ENCODE measurements at regions not wholly inside any gene's neighbourhood (a gene's known extent, or its start where the extent isn't known, plus 50 kb on each side); places are given as distances from the start of the nearest gene placed in this dataset.
"Not testable (repeated sequence)": the region's sequence is repeated elsewhere in the genome, so short reads cannot be mapped to it uniquely, and the experiment has no call there.

DNA sequence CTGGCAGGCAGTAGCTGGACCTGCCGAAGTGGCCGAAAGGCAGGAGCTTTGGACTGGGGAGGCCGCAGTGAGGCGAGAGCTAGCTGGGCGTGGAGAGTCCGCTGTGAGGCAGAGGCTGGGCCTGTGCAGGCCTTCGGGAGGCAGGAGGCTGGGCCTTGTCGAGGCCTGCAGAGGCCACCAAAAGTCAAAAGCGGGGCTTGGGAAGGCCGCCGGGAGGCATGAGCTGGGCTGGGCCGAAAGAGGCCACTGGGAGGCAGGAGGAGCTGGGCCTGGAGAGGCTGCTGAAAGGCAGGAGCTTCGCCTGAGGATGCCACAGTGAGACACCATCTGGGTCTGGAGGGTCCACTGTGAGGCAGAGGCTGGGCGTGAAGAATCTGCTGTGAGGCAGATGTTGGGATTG lies 105.8 kb upstream of the TP53BP2 start:
- POLR2A ChIA-PET: interaction anchor here in 1 of 2 donors (0.6 kb wide), 1 partner anchor 1358 kb away, joined by 8 read pairs; no protein-coding TSS in a partner anchor
- H3K4me3 ChIP-seq (ENCODE audit: control insufficient read depth in 1 of 2, extremely low read depth in 1 of 2, low read length in 1 of 2); H3K27me3 ChIP-seq (replicated peaks in 1 of 2; ENCODE audit: control insufficient read depth in 2 of 2, extremely low read depth in 1 of 2, insufficient read depth in 2 of 2, low read length in 1 of 2); DNase-seq; H3K4me1 Mint-ChIP-seq; H3K27ac ChIP-seq (ENCODE audit: low read length); H3K9me3 Mint-ChIP-seq; H3K36me3 ChIP-seq (ENCODE audit: control insufficient read depth in 2 of 2, extremely low read depth in 1 of 2, insufficient read depth in 1 of 2, low read length in 1 of 2); ATAC-seq (replicated peaks in 1 of 4); H3K4me3 Mint-ChIP-seq; H3K27ac Mint-ChIP-seq; H3K36me3 Mint-ChIP-seq; H3K27me3 Mint-ChIP-seq; H3K9me3 ChIP-seq; H3K4me1 ChIP-seq (ENCODE audit: control insufficient read depth in 1 of 2, extremely low read depth in 1 of 2, insufficient read depth in 2 of 2, low read length in 2 of 2); CTCF ChIA-PET: not testable (repeated sequence)
- WGBS (ENCODE audit: insufficient coverage): 77% methylated on average over 3 of the region's 14 CpGs

- H3K4me3 Mint-ChIP-seq; H3K4me3 ChIP-seq (ENCODE audit: control insufficient read depth in 1 of 2, extremely low read depth in 1 of 2, low read length in 1 of 2); ATAC-seq (replicated peaks in 1 of 4); H3K9me3 Mint-ChIP-seq; H3K27me3 ChIP-seq (replicated peaks in 1 of 2; ENCODE audit: control insufficient read depth in 2 of 2, extremely low read depth in 1 of 2, insufficient read depth in 2 of 2, low read length in 1 of 2); H3K4me1 ChIP-seq (ENCODE audit: control insufficient read depth in 1 of 2, extremely low read depth in 1 of 2, insufficient read depth in 2 of 2, low read length in 2 of 2); H3K36me3 Mint-ChIP-seq; H3K4me1 Mint-ChIP-seq; POLR2A ChIA-PET; H3K27ac ChIP-seq (ENCODE audit: low read length); CTCF ChIA-PET; H3K27me3 Mint-ChIP-seq; H3K27ac Mint-ChIP-seq; H3K9me3 ChIP-seq; H3K36me3 ChIP-seq (ENCODE audit: control insufficient read depth in 2 of 2, extremely low read depth in 1 of 2, insufficient read depth in 1 of 2, low read length in 1 of 2); DNase-seq: not testable (repeated sequence)
- WGBS (ENCODE audit: insufficient coverage): no CpG with 5 or more reads among the region's 10 CpGs
Observed at GRCh38 chr1:223949944-223950343, 104.2 kb upstream of the TP53BP2 start.

DNA sequence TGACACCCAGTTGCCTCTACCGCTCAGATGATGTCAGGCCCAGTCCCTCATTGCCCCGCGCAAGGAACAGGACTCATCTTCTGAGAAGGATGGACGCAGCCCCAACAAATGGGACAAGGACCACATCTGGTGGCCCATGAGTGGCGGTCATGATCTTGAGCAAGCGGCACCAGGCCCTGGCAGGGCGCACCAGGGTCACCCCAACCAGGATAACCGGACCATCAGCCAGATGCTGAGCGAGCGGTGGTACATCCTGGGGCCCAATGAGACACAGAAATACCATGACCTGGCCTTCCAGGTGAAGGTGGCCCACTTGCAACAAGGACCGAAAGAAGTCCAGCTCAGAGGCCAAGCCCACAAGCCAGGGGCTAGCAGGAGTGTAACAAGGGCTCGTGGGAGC lies 102.3 kb upstream of the TP53BP2 start:
- H3K9me3 ChIP-seq; H3K27me3 Mint-ChIP-seq; POLR2A ChIA-PET; H3K4me1 ChIP-seq (ENCODE audit: control insufficient read depth in 1 of 2, extremely low read depth in 1 of 2, insufficient read depth in 2 of 2, low read length in 2 of 2); H3K9me3 Mint-ChIP-seq; H3K4me1 Mint-ChIP-seq; H3K4me3 Mint-ChIP-seq; H3K36me3 ChIP-seq (ENCODE audit: control insufficient read depth in 2 of 2, extremely low read depth in 1 of 2, insufficient read depth in 1 of 2, low read length in 1 of 2); H3K27ac ChIP-seq (ENCODE audit: low read length); H3K27me3 ChIP-seq (replicated peaks in 1 of 2; ENCODE audit: control insufficient read depth in 2 of 2, extremely low read depth in 1 of 2, insufficient read depth in 2 of 2, low read length in 1 of 2); H3K36me3 Mint-ChIP-seq; H3K27ac Mint-ChIP-seq; ATAC-seq (replicated peaks in 1 of 4); H3K4me3 ChIP-seq (ENCODE audit: control insufficient read depth in 1 of 2, extremely low read depth in 1 of 2, low read length in 1 of 2); DNase-seq; CTCF ChIA-PET: not testable (repeated sequence)
- WGBS (ENCODE audit: insufficient coverage): 95% methylated on average over 7 of the region's 12 CpGs

DNA sequence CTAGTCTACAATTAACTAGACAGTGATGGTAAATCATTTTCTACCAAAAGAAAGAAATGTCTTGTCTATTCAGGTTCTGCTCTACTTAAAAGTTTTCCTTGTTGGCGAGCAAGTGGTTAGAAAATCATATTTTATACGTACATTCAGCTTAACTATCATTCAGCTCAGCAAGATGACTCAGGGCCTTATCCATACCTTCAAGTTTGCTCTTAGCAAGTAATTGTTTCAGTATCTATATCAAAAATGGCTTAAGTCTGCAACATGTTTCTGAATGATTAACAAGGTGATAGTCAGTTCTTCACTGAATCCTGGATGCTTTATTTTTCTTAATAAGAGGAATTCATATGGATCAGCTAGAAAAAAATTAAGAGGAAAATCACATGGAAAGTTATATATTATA lies 90.8 kb upstream of the TP53BP2 start:
- POLR2A ChIA-PET: not testable (repeated sequence)

DNA sequence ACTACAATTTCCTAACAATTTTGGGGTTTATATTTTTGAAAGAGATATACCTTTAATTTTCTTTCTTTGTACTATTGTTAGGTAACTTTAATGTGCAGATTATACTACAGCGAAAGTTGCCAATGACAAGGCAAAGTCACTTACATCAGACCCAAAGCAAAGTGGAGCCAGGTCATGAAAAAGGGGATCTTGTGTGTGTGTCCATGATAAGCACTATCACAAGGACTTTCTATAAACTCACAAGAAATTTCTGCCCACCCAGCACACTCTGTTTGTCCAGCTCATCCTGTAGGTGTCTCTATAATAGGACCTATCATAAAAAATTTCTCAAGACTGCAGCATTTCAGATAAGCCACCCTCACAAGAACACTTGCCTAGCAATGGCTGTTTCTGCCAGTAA lies 85.7 kb upstream of the TP53BP2 start:
- H3K36me3 Mint-ChIP-seq; CTCF ChIA-PET; H3K27me3 ChIP-seq (replicated peaks in 1 of 2; ENCODE audit: control insufficient read depth in 2 of 2, extremely low read depth in 1 of 2, insufficient read depth in 2 of 2, low read length in 1 of 2); H3K9me3 Mint-ChIP-seq; H3K27me3 Mint-ChIP-seq; H3K36me3 ChIP-seq (ENCODE audit: control insufficient read depth in 2 of 2, extremely low read depth in 1 of 2, insufficient read depth in 1 of 2, low read length in 1 of 2); H3K27ac Mint-ChIP-seq; H3K9me3 ChIP-seq; H3K27ac ChIP-seq (ENCODE audit: low read length); H3K4me1 ChIP-seq (ENCODE audit: control insufficient read depth in 1 of 2, extremely low read depth in 1 of 2, insufficient read depth in 2 of 2, low read length in 2 of 2); H3K4me3 Mint-ChIP-seq; ATAC-seq (replicated peaks in 1 of 4); POLR2A ChIA-PET; H3K4me1 Mint-ChIP-seq; H3K4me3 ChIP-seq (ENCODE audit: control insufficient read depth in 1 of 2, extremely low read depth in 1 of 2, low read length in 1 of 2); DNase-seq: not testable (repeated sequence)
- no CpG with 5 or more reads among the region's 1 CpG for WGBS (ENCODE audit: insufficient coverage)

More for the DNA sequence above, 90.8 kb upstream of the TP53BP2 start:
- H3K4me3 Mint-ChIP-seq; H3K36me3 Mint-ChIP-seq; H3K4me1 ChIP-seq (ENCODE audit: control insufficient read depth in 1 of 2, extremely low read depth in 1 of 2, insufficient read depth in 2 of 2, low read length in 2 of 2); DNase-seq; ATAC-seq (replicated peaks in 1 of 4); H3K4me3 ChIP-seq (ENCODE audit: control insufficient read depth in 1 of 2, extremely low read depth in 1 of 2, low read length in 1 of 2); H3K27ac Mint-ChIP-seq; H3K27me3 Mint-ChIP-seq; H3K9me3 Mint-ChIP-seq; H3K27me3 ChIP-seq (replicated peaks in 1 of 2; ENCODE audit: control insufficient read depth in 2 of 2, extremely low read depth in 1 of 2, insufficient read depth in 2 of 2, low read length in 1 of 2); CTCF ChIA-PET; H3K36me3 ChIP-seq (ENCODE audit: control insufficient read depth in 2 of 2, extremely low read depth in 1 of 2, insufficient read depth in 1 of 2, low read length in 1 of 2); H3K27ac ChIP-seq (ENCODE audit: low read length); H3K9me3 ChIP-seq; H3K4me1 Mint-ChIP-seq: not testable (repeated sequence)
- WGBS (ENCODE audit: insufficient coverage): no CpG with 5 or more reads among the region's 2 CpGs

DNA sequence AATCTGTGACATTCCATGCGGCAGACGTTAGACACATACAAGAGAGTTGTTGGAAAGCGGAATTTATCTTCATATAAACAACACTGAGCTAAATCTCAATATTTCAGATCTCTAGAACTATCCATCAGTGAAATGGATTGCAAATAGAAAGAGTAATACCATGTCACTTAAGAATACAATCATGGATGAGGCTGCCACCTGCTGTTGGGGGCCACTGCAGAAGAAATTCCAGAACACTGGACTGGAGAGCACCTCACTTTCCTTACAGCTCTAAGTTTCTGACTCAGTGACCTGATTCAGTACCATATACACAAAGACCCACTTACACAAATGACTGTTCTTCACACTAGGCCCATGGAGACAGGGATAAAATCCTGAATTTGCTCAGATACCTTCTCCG lies 75.1 kb upstream of the TP53BP2 start:
- H3K27ac Mint-ChIP-seq; H3K27me3 Mint-ChIP-seq; H3K27ac ChIP-seq (ENCODE audit: low read length); H3K36me3 ChIP-seq (ENCODE audit: control insufficient read depth in 2 of 2, extremely low read depth in 1 of 2, insufficient read depth in 1 of 2, low read length in 1 of 2); POLR2A ChIA-PET; H3K4me3 ChIP-seq (ENCODE audit: control insufficient read depth in 1 of 2, extremely low read depth in 1 of 2, low read length in 1 of 2); H3K9me3 Mint-ChIP-seq; ATAC-seq (replicated peaks in 1 of 4); H3K4me1 ChIP-seq (ENCODE audit: control insufficient read depth in 1 of 2, extremely low read depth in 1 of 2, insufficient read depth in 2 of 2, low read length in 2 of 2); H3K4me1 Mint-ChIP-seq; H3K9me3 ChIP-seq; H3K27me3 ChIP-seq (replicated peaks in 1 of 2; ENCODE audit: control insufficient read depth in 2 of 2, extremely low read depth in 1 of 2, insufficient read depth in 2 of 2, low read length in 1 of 2); CTCF ChIA-PET; H3K4me3 Mint-ChIP-seq; H3K36me3 Mint-ChIP-seq: not testable (repeated sequence)
- peak in 11 of 35 experiments; percentile 2 to 20 (median 6) for DNase-seq
- no CpG with 5 or more reads among the region's 4 CpGs for WGBS (ENCODE audit: insufficient coverage)

- H3K27ac ChIP-seq (ENCODE audit: low read length); ATAC-seq (replicated peaks in 1 of 4); H3K4me3 Mint-ChIP-seq; CTCF ChIA-PET; H3K4me1 Mint-ChIP-seq; H3K9me3 Mint-ChIP-seq; H3K27me3 ChIP-seq (replicated peaks in 1 of 2; ENCODE audit: control insufficient read depth in 2 of 2, extremely low read depth in 1 of 2, insufficient read depth in 2 of 2, low read length in 1 of 2); H3K27ac Mint-ChIP-seq; POLR2A ChIA-PET; H3K9me3 ChIP-seq; H3K27me3 Mint-ChIP-seq; DNase-seq; H3K36me3 Mint-ChIP-seq; H3K4me1 ChIP-seq (ENCODE audit: control insufficient read depth in 1 of 2, extremely low read depth in 1 of 2, insufficient read depth in 2 of 2, low read length in 2 of 2); H3K4me3 ChIP-seq (ENCODE audit: control insufficient read depth in 1 of 2, extremely low read depth in 1 of 2, low read length in 1 of 2); H3K36me3 ChIP-seq (ENCODE audit: control insufficient read depth in 2 of 2, extremely low read depth in 1 of 2, insufficient read depth in 1 of 2, low read length in 1 of 2): not testable (repeated sequence)
- WGBS (ENCODE audit: insufficient coverage): no CpG with 5 or more reads among the region's 2 CpGs
Observed at GRCh38 chr1:223915476-223915875, 69.7 kb upstream of the TP53BP2 start.
